H9 (cell line): ENCODE measurements at regions not wholly inside any gene's neighbourhood (a gene's known extent, or its start where the extent isn't known, plus 50 kb on each side); places are given as distances from the start of the nearest gene placed in this dataset.

Experiments used
- DNase-seq: peaks from one replicate; pipeline ENCODE4 v3.0.0-alpha.2; 2017
- H2AFZ ChIP-seq: one replicate; pipeline ENCODE4 v1.6.1; 2013; ENCODE audit warnings: mild to moderate bottlenecking, low read length, control low read depth, moderate library complexity
- H2AK5ac ChIP-seq: 2 replicates; pipeline ENCODE4 v1.6.1; 2013; ENCODE audit warnings: low read length, control low read depth, mixed read lengths; ENCODE audit not compliant: insufficient read length
- H2BK120ac ChIP-seq: one replicate; pipeline ENCODE4 v1.6.1; 2013; ENCODE audit warnings: low read depth, mild to moderate bottlenecking, low read length, control low read depth, inconsistent platforms; ENCODE audit not compliant: poor library complexity, severe bottlenecking
- H2BK12ac ChIP-seq: 2 replicates; pipeline ENCODE4 v1.6.1; 2013; ENCODE audit warnings: low read length, control low read depth, mixed read lengths, low read depth; ENCODE audit not compliant: insufficient read length
- H2BK15ac ChIP-seq: 2 replicates; pipeline ENCODE4 v1.6.1; 2013; ENCODE audit warnings: low read depth, low read length, control low read depth
- H2BK20ac ChIP-seq: one replicate; pipeline ENCODE4 v1.6.1; 2013; ENCODE audit warnings: low read depth, mild to moderate bottlenecking, low read length, control low read depth, inconsistent platforms; ENCODE audit not compliant: poor library complexity, severe bottlenecking
- H2BK5ac ChIP-seq: 2 replicates; pipeline ENCODE4 v1.6.1; 2013; ENCODE audit warnings: low read length, control low read depth, mixed read lengths; ENCODE audit not compliant: insufficient read length
- H3K14ac ChIP-seq: 2 replicates; pipeline ENCODE4 v1.6.1; 2013; ENCODE audit warnings: low read length, control low read depth; ENCODE audit not compliant: insufficient read depth
- H3K18ac ChIP-seq: 2 replicates; pipeline ENCODE4 v1.6.1; 2013; ENCODE audit warnings: low read depth, mild to moderate bottlenecking, mixed read lengths, low read length, control low read depth; ENCODE audit not compliant: insufficient read length
- H3K23ac ChIP-seq: 2 replicates; pipeline ENCODE4 v1.6.1; 2013; ENCODE audit warnings: low read length, control low read depth, mixed read lengths, low read depth; ENCODE audit not compliant: insufficient read length
- H3K23me2 ChIP-seq: 2 replicates; pipeline ENCODE4 v1.6.1; 2013; ENCODE audit warnings: low read depth, mild to moderate bottlenecking, mixed read lengths, low read length, control low read depth; ENCODE audit not compliant: insufficient read length, poor library complexity, severe bottlenecking
- H3K27ac ChIP-seq: 2 replicates; pipeline ENCODE4 v1.5.1; 2013; ENCODE audit warnings: low read length, control low read depth, mixed read lengths, low read depth; ENCODE audit not compliant: insufficient read length
- H3K27me3 ChIP-seq: 2 replicates; pipeline ENCODE4 v1.6.1; 2013; ENCODE audit warnings: low read length, control low read depth, inconsistent platforms; ENCODE audit not compliant: insufficient read depth
- H3K4ac ChIP-seq: 2 replicates; pipeline ENCODE4 v1.6.1; 2013; ENCODE audit warnings: low read depth, mild to moderate bottlenecking, control low read depth, inconsistent platforms, low read length, moderate library complexity
- H3K4me1 ChIP-seq: 2 replicates; pipeline ENCODE4 v1.6.1; 2013; ENCODE audit warnings: low read length, control low read depth, inconsistent platforms; ENCODE audit not compliant: insufficient read depth
- H3K4me2 ChIP-seq: 2 replicates; pipeline ENCODE4 v1.6.1; 2013; ENCODE audit warnings: low read length, control low read depth, mixed read lengths; ENCODE audit not compliant: insufficient read length, insufficient read depth
- H3K56ac ChIP-seq: 2 replicates; pipeline ENCODE4 v1.6.1; 2013; ENCODE audit warnings: low read depth, mild to moderate bottlenecking, mixed read lengths, low read length, control low read depth; ENCODE audit not compliant: insufficient read length
- H3K79me1 ChIP-seq: 2 replicates; pipeline ENCODE4 v1.6.1; 2013; ENCODE audit warnings: low read depth, mild to moderate bottlenecking, moderate library complexity, low read length, control low read depth, inconsistent platforms; ENCODE audit not compliant: insufficient read depth, poor library complexity, severe bottlenecking
- H3K79me2 ChIP-seq: 2 replicates; pipeline ENCODE4 v1.6.1; 2013; ENCODE audit warnings: low read length, control low read depth, inconsistent platforms; ENCODE audit not compliant: insufficient read depth
- H3K9ac ChIP-seq: 2 replicates; pipeline ENCODE4 v1.6.1; 2013; ENCODE audit warnings: low read length, control low read depth, mixed read lengths; ENCODE audit not compliant: insufficient read length; ENCODE audit errors: extremely low read depth
- H3K9me3 ChIP-seq: one replicate; pipeline ENCODE4 v1.6.1; 2013; ENCODE audit warnings: low read depth, low read length, inconsistent platforms; ENCODE audit not compliant: control insufficient read depth
- H3T11ph ChIP-seq: one replicate; pipeline ENCODE4 v1.6.1; 2013; ENCODE audit warnings: mild to moderate bottlenecking, low read length, control low read depth, inconsistent platforms
- H4K20me1 ChIP-seq: one replicate; pipeline ENCODE4 v1.6.1; 2013; ENCODE audit not compliant: control insufficient read depth, insufficient read length, insufficient read depth
- H4K5ac ChIP-seq: 2 replicates; pipeline ENCODE4 v1.6.1; 2013; ENCODE audit warnings: low read depth, mild to moderate bottlenecking, mixed read lengths, low read length, control low read depth; ENCODE audit not compliant: insufficient read length
- H4K8ac ChIP-seq: replicated peaks from 2 replicates; pipeline ENCODE4 v1.6.1; 2013; ENCODE audit warnings: low read length, control low read depth, mixed read lengths, low read depth; ENCODE audit not compliant: insufficient read length
- H4K91ac ChIP-seq: 2 replicates; pipeline ENCODE4 v1.6.1; 2013; ENCODE audit warnings: low read depth, mild to moderate bottlenecking, moderate library complexity, mixed read lengths, low read length, control low read depth; ENCODE audit not compliant: insufficient read length
- H3K27ac Mint-ChIP-seq, 3 experiments: 2 replicates in 2 of 3; 3 replicates in 1 of 3; pipeline ENCODE4 v1.8.0; 2020 to 2021; ENCODE audit warnings: mixed read lengths in 3 of 3, mild to moderate bottlenecking in 1 of 3, moderate library complexity in 1 of 3
- H3K27me3 Mint-ChIP-seq: 2 replicates; pipeline ENCODE4 v1.8.0; 2021; ENCODE audit warnings: low read depth, mild to moderate bottlenecking, moderate library complexity, mixed read lengths
- H3K36me3 Mint-ChIP-seq, 3 experiments: 2 replicates in 2 of 3; 3 replicates in 1 of 3; pipeline ENCODE4 v1.8.0; 2020 to 2021; ENCODE audit warnings: low read depth in 3 of 3, mixed read lengths in 3 of 3; ENCODE audit not compliant: insufficient read depth in 1 of 3
- H3K4me1 Mint-ChIP-seq, 2 experiments: 2 replicates each; pipeline ENCODE4 v1.8.0; 2020; ENCODE audit warnings: mixed read lengths in 2 of 2
- H3K4me3 Mint-ChIP-seq, 2 experiments: 2 replicates in 1 of 2; 3 replicates in 1 of 2; pipeline ENCODE4 v1.8.0; 2020 to 2021; ENCODE audit warnings: mild to moderate bottlenecking in 2 of 2, mixed read lengths in 2 of 2, moderate library complexity in 1 of 2
- H3K9me3 Mint-ChIP-seq, 2 experiments: 2 replicates in 1 of 2; 3 replicates in 1 of 2; pipeline ENCODE4 v1.8.0; 2020; ENCODE audit warnings: mild to moderate bottlenecking in 2 of 2, mixed read lengths in 2 of 2, moderate library complexity in 1 of 2
- CTCF ChIP-seq: fragments of 200-600 bp; sonication (generic); conservative IDR thresholded peaks from 3 replicates; pipeline ENCODE4 v1.8.0; 2021; ENCODE audit warnings: antibody characterized with exemption, mild to moderate bottlenecking
- WGBS: extraction: QIAGEN DNeasy Blood & Tissue Kit; methylation state at CpG from one replicate; pipeline ENCODE4 v1.1.7; 2013; ENCODE audit warnings: missing lambda C conversion rate, low lambda C conversion rate, mixed read lengths; ENCODE audit not compliant: insufficient read length; ENCODE audit errors: extremely low coverage; 5-methylcytosine and 5-hydroxymethylcytosine counted together

GRCh38 chr5:153919161-153919560, 119.5 kb downstream of the FAM114A2 start:
- Histone ChIP-seq H2BK12ac (no peak overlapping the region), H2AFZ (no peak overlapping the region), H3K56ac (no peak overlapping the region), H3T11ph (no peak overlapping the region), H3K79me2 (no peaks in the 10 kb centered on the region), H4K5ac (no peak overlapping the region), H3K27me3 (no peaks in the 10 kb centered on the region), H3K9ac (no peak overlapping the region), H3K27ac (no peak overlapping the region), H2BK15ac (no peak overlapping the region), H2BK120ac (no peak overlapping the region), H3K79me1 (no peaks in the 10 kb centered on the region), H3K23ac (no peak overlapping the region), H4K91ac (no peak overlapping the region), H3K14ac (no peak overlapping the region), H3K4me1 (no peaks in the 10 kb centered on the region), H4K8ac (no peak overlapping the region), H2AK5ac (no peak overlapping the region), H3K23me2 (no peaks in the 10 kb centered on the region), H3K18ac (no peak overlapping the region), H2BK5ac (no peak overlapping the region), H3K9me3 (no peaks in the 10 kb centered on the region), H2BK20ac (no peak overlapping the region), H3K4ac (no peak overlapping the region), H3K4me2 (no peak overlapping the region), H4K20me1 (no peaks in the 10 kb centered on the region)
- H3K36me3 Mint-ChIP-seq, result peaks cover 0 to 6% (median 0%) of the 10 kb centered on the region in 3 experiments; a peak in 3 of 7 replicates
- H3K27ac Mint-ChIP-seq, result no peak overlapping the region
- no peak for DNase-seq
- H3K9me3 Mint-ChIP-seq, result peaks cover 5 to 10% of the 10 kb centered on the region in 2 experiments
- TF ChIP-seq CTCF, result no peak
- WGBS, result no CpG with 5 or more reads among the region's 1 CpG
- no peak overlapping the region for H3K4me3 Mint-ChIP-seq
- no peaks in the 10 kb centered on the region for H3K4me1 Mint-ChIP-seq
- H3K27me3 Mint-ChIP-seq, result no peaks in the 10 kb centered on the region; the same call in none of the 2 replicates
